HFFc6 (cell line): ENCODE measurements at regions not wholly inside any gene's neighbourhood (a gene's known extent, or its start where the extent isn't known, plus 50 kb on each side); places are given as distances from the start of the nearest gene placed in this dataset.

Experiments used
- DNase-seq: peaks from one replicate; pipeline ENCODE4 v3.0.0-alpha.2; 2018
- H3K27ac Mint-ChIP-seq: 2 replicates; pipeline ENCODE4 v1.8.0; 2020; ENCODE audit warnings: mild to moderate bottlenecking, mixed read lengths
- H3K27me3 Mint-ChIP-seq: 2 replicates; pipeline ENCODE4 v1.8.0; 2021; ENCODE audit warnings: mild to moderate bottlenecking, moderate library complexity, mixed read lengths; ENCODE audit not compliant: insufficient read depth
- H3K36me3 Mint-ChIP-seq: 2 replicates; pipeline ENCODE4 v1.8.0; 2021; ENCODE audit warnings: low read depth, mixed read lengths
- H3K4me1 Mint-ChIP-seq: 2 replicates; pipeline ENCODE4 v1.8.0; 2020; ENCODE audit warnings: low read depth, mixed read lengths
- H3K4me3 Mint-ChIP-seq: 2 replicates; pipeline ENCODE4 v1.8.0; 2020; ENCODE audit warnings: mild to moderate bottlenecking, moderate library complexity, mixed read lengths
- H3K9me3 Mint-ChIP-seq: 2 replicates; pipeline ENCODE4 v1.8.0; 2020; ENCODE audit warnings: mild to moderate bottlenecking, mixed read lengths
- CTCF ChIP-seq: fragments of 200-600 bp; sonication (generic); IDR thresholded peaks from 2 replicates; pipeline ENCODE4 v1.5.0; 2021; ENCODE audit warnings: antibody characterized with exemption, mild to moderate bottlenecking

GRCh38 chr11:119905162-119905561, 176.2 kb upstream of the NECTIN1 start:
- no peaks in the 10 kb centered on the region for H3K36me3 Mint-ChIP-seq
- H3K27me3 Mint-ChIP-seq, result peaks cover 53% of the 10 kb centered on the region
- H3K9me3 Mint-ChIP-seq, result no peaks in the 10 kb centered on the region

GRCh38 chr11:119904531-119905035, 175.6 kb upstream of the NECTIN1 start:
- no peak overlapping the region for H3K27ac Mint-ChIP-seq
- H3K4me1 Mint-ChIP-seq, result no peaks in the 10 kb centered on the region
- peaks cover 50% of the 10 kb centered on the region for H3K27me3 Mint-ChIP-seq

More at GRCh38 chr11:119905162-119905561, 176.2 kb upstream of the NECTIN1 start:
- DNase-seq, result no peak
- H3K4me1 Mint-ChIP-seq, result no peaks in the 10 kb centered on the region
- no peak overlapping the region for H3K4me3 Mint-ChIP-seq
- no peak for TF ChIP-seq CTCF
- no peak overlapping the region for H3K27ac Mint-ChIP-seq

GRCh38 chr11:119903821-119904220, 174.8 kb upstream of the NECTIN1 start:
- no peak for TF ChIP-seq CTCF
- no peaks in the 10 kb centered on the region for H3K36me3 Mint-ChIP-seq
- H3K4me3 Mint-ChIP-seq, result no peak overlapping the region
- H3K4me1 Mint-ChIP-seq, result no peaks in the 10 kb centered on the region
- no peaks in the 10 kb centered on the region for H3K9me3 Mint-ChIP-seq
- no peak overlapping the region for H3K27ac Mint-ChIP-seq
- no peak for DNase-seq
- peaks cover 44% of the 10 kb centered on the region for H3K27me3 Mint-ChIP-seq

More at GRCh38 chr11:119904531-119905035, 175.6 kb upstream of the NECTIN1 start:
- DNase-seq, result no peak
- no peaks in the 10 kb centered on the region for H3K36me3 Mint-ChIP-seq
- TF ChIP-seq CTCF, result no peak
- no peaks in the 10 kb centered on the region for H3K9me3 Mint-ChIP-seq
- no peak overlapping the region for H3K4me3 Mint-ChIP-seq

- Mint-ChIP-seq H3K4me1 (no peaks in the 10 kb centered on the region), H3K27me3 (peaks cover 41% of the 10 kb centered on the region), H3K27ac (no peak overlapping the region), H3K9me3 (no peaks in the 10 kb centered on the region), H3K4me3 (no peak overlapping the region), H3K36me3 (no peaks in the 10 kb centered on the region)
- DNase-seq, result no peak
- TF ChIP-seq CTCF, result no peak
Observed at GRCh38 chr11:119903389-119903788, 174.4 kb upstream of the NECTIN1 start.

- Mint-ChIP-seq H3K9me3 (no peaks in the 10 kb centered on the region), H3K36me3 (no peaks in the 10 kb centered on the region)
Observed at GRCh38 chr11:119902656-119903231, 173.7 kb upstream of the NECTIN1 start.

More at GRCh38 chr11:119902656-119903231, 173.7 kb upstream of the NECTIN1 start:
- H3K4me1 Mint-ChIP-seq, result no peaks in the 10 kb centered on the region
- H3K4me3 Mint-ChIP-seq, result peak overlapping the region; percentile 64
- H3K27me3 Mint-ChIP-seq, result peaks cover 35% of the 10 kb centered on the region
- no peak overlapping the region for H3K27ac Mint-ChIP-seq
- no peak for TF ChIP-seq CTCF
- no peak for DNase-seq
